ENCODE measurements at regions not wholly inside any gene's neighbourhood (a gene's known extent, or its start where the extent isn't known, plus 50 kb on each side); places are given as distances from the start of the nearest gene placed in this dataset.

DNA sequence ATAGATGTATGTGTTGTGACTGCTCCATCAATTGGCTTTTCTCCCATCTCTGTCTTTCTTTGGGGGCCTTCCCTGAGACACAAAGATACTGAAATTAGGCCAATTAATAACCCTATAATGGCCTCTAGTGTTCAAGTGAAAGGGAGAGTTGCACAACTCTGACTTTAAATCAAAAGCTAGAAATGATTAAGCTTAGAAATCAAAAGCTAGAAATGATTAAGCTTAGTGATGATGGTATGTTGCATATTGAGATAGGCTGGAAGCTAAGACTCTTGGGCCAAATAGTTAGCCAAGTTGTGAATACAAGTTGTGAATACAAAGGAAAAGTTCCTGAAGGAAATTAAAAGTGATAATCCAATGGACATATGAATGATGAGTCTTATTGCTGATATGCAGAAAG, 452.9 kb upstream of the AGA start:
- Histone ChIP-seq H3K27me3 (replicated peaks; ENCODE audit: control insufficient read depth, insufficient read depth, low read length) (no peaks in the 10 kb centered on the region), H3K4me3 (ENCODE audit: low read depth, low read length) (no peak overlapping the region), H3K9me3 (no peaks in the 10 kb centered on the region), H3K4me1 (no peaks in the 10 kb centered on the region), H3K36me3 (ENCODE audit: control insufficient read depth, insufficient read depth, low read length) (no peaks in the 10 kb centered on the region)
- H3K4me1 Mint-ChIP-seq (ENCODE audit: low read depth, unreplicated experiment) = peaks cover 6% of the 10 kb centered on the region
- intact Hi-C loops (cut with micrococcal nuclease; ENCODE audit: unreplicated experiment) = no loop called here
- H3K27me3 Mint-ChIP-seq (ENCODE audit: insufficient read depth, unreplicated experiment) = no peaks in the 10 kb centered on the region
- no peak for DNase-seq
- TF ChIP-seq, protein P1, sequence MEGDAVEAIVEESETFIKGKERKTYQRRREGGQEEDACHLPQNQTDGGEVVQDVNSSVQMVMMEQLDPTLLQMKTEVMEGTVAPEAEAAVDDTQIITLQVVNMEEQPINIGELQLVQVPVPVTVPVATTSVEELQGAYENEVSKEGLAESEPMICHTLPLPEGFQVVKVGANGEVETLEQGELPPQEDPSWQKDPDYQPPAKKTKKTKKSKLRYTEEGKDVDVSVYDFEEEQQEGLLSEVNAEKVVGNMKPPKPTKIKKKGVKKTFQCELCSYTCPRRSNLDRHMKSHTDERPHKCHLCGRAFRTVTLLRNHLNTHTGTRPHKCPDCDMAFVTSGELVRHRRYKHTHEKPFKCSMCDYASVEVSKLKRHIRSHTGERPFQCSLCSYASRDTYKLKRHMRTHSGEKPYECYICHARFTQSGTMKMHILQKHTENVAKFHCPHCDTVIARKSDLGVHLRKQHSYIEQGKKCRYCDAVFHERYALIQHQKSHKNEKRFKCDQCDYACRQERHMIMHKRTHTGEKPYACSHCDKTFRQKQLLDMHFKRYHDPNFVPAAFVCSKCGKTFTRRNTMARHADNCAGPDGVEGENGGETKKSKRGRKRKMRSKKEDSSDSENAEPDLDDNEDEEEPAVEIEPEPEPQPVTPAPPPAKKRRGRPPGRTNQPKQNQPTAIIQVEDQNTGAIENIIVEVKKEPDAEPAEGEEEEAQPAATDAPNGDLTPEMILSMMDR (IDR thresholded peaks at IDR 0.05; ENCODE audit: insufficient read depth in 1 of 2, low read depth in 1 of 2, low read length in 1 of 2, severe bottlenecking in 1 of 2, unreplicated experiment in 1 of 2) = no peak
- no peaks in the 10 kb centered on the region for H3K36me3 Mint-ChIP-seq (ENCODE audit: insufficient read depth, unreplicated experiment)
- no peak overlapping the region for H3K4me3 Mint-ChIP-seq (ENCODE audit: unreplicated experiment)
- no TSS peak for BruUV-seq (replicated peaks)
- ChIA-PET CTCF (no interaction called here), POLR2A (no interaction called here)
- H3K9me3 Mint-ChIP-seq (ENCODE audit: unreplicated experiment) = no peaks in the 10 kb centered on the region
- no peak overlapping the region for H3K27ac Mint-ChIP-seq (ENCODE audit: unreplicated experiment)

DNA sequence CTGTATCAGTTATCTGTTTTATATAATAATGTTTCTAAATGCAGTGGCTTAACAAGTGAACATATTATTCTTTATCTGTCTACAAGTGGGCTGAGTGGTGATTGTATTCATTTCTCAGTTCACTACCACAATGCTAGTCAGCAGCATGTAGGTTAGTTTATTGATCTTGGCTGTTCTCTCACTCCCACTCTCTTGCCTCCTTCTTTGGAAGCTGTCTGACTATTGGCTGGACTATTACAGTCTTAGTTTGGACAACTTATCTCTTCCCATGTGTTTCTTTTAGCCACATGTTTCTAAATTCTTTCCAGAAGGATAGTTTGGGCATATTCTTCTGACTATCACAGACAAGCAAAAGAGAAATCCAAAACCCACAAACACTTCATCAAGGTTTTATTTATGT, 459.5 kb upstream of the AGA start:
- H3K4me1 ChIP-seq = no peaks in the 10 kb centered on the region; the same call in 1 of the 2 replicates
- H3K36me3 Mint-ChIP-seq (ENCODE audit: insufficient read depth, unreplicated experiment) = no peaks in the 10 kb centered on the region
- TF ChIP-seq, protein P1 (IDR thresholded peaks at IDR 0.05; ENCODE audit: insufficient read depth in 1 of 2, low read depth in 1 of 2, low read length in 1 of 2, severe bottlenecking in 1 of 2, unreplicated experiment in 1 of 2) = no peak
- no peaks in the 10 kb centered on the region for H3K36me3 ChIP-seq (ENCODE audit: control insufficient read depth, insufficient read depth, low read length)
- no peaks in the 10 kb centered on the region for H3K27me3 ChIP-seq (replicated peaks; ENCODE audit: control insufficient read depth, insufficient read depth, low read length)
- no peak overlapping the region for H3K27ac Mint-ChIP-seq (ENCODE audit: unreplicated experiment)
- ChIA-PET CTCF (no interaction called here), POLR2A (no interaction called here)
- no TSS peak for BruUV-seq (replicated peaks)
- no peak for DNase-seq
- H3K27me3 Mint-ChIP-seq (ENCODE audit: insufficient read depth, unreplicated experiment) = no peaks in the 10 kb centered on the region
- intact Hi-C loops (cut with micrococcal nuclease; ENCODE audit: unreplicated experiment) = no loop called here
- H3K4me3 Mint-ChIP-seq (ENCODE audit: unreplicated experiment) = no peak overlapping the region
- no peak overlapping the region for H3K4me3 ChIP-seq (ENCODE audit: low read depth, low read length)
- peaks cover 6% of the 10 kb centered on the region for H3K4me1 Mint-ChIP-seq (ENCODE audit: low read depth, unreplicated experiment)
- H3K9me3 ChIP-seq = no peaks in the 10 kb centered on the region
- no peaks in the 10 kb centered on the region for H3K9me3 Mint-ChIP-seq (ENCODE audit: unreplicated experiment)

DNA sequence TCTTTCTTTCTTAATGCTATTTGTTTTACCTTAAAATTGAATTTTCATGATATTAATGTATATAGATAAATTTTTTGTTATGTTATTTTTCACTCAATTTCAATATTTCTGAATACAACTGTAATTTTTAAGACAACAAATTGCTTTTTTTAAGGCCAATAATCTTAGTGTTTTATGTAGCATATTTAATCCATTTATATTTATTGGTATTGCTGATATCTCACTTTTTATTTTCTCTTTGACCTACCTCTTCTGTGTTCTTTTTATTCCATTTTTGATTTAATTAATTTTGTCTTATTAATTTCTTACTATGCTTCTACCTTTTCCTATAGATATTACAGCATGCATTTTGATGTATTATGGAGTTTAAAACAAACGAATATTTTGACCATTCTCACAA, 460.1 kb upstream of the AGA start:
- Histone ChIP-seq H3K4me1 (no peaks in the 10 kb centered on the region; the same call in 1 of the 2 replicates), H3K4me3 (ENCODE audit: low read depth, low read length) (no peak overlapping the region), H3K9me3 (no peaks in the 10 kb centered on the region), H3K36me3 (ENCODE audit: control insufficient read depth, insufficient read depth, low read length) (no peaks in the 10 kb centered on the region), H3K27me3 (replicated peaks; ENCODE audit: control insufficient read depth, insufficient read depth, low read length) (no peaks in the 10 kb centered on the region)
- H3K27ac Mint-ChIP-seq (ENCODE audit: unreplicated experiment) = no peak overlapping the region
- no peaks in the 10 kb centered on the region for H3K27me3 Mint-ChIP-seq (ENCODE audit: insufficient read depth, unreplicated experiment)
- no peaks in the 10 kb centered on the region for H3K36me3 Mint-ChIP-seq (ENCODE audit: insufficient read depth, unreplicated experiment)
- no peaks in the 10 kb centered on the region for H3K9me3 Mint-ChIP-seq (ENCODE audit: unreplicated experiment)
- ChIA-PET CTCF (no interaction called here), POLR2A (no interaction called here)
- intact Hi-C loops (cut with micrococcal nuclease; ENCODE audit: unreplicated experiment) = no loop called here
- TF ChIP-seq, protein P1 (IDR thresholded peaks at IDR 0.05; ENCODE audit: insufficient read depth in 1 of 2, low read depth in 1 of 2, low read length in 1 of 2, severe bottlenecking in 1 of 2, unreplicated experiment in 1 of 2) = no peak
- no peak for DNase-seq
- H3K4me1 Mint-ChIP-seq (ENCODE audit: low read depth, unreplicated experiment) = peaks cover 6% of the 10 kb centered on the region
- BruUV-seq (replicated peaks) = no TSS peak
- H3K4me3 Mint-ChIP-seq (ENCODE audit: unreplicated experiment) = no peak overlapping the region

Data from Caco-2 (cell line).